GM12878 (cell line): ENCODE measurements at regions not wholly inside any gene's neighbourhood (a gene's known extent, or its start where the extent isn't known, plus 50 kb on each side); places are given as distances from the start of the nearest gene placed in this dataset.

Source experiments
- CHD2 ChIP-seq: IDR thresholded peaks from 2 replicates; pipeline ENCODE4 v1.6.1; 2011; ENCODE audit warnings: low read depth, low read length, improper control_type of control experiment, borderline replicate concordance
- ELK1 ChIP-seq: IDR thresholded peaks from 2 replicates; pipeline ENCODE4 v1.6.1; 2012; ENCODE audit warnings: low read depth, low read length, improper control_type of control experiment
- JUNB ChIP-seq: IDR thresholded peaks from 2 replicates; pipeline ENCODE4 v1.6.1; 2016; ENCODE audit warnings: antibody characterized with exemption, mild to moderate bottlenecking
- JUND ChIP-seq: IDR thresholded peaks from 2 replicates; pipeline ENCODE4 v1.6.1; 2012; ENCODE audit warnings: low read depth, mild to moderate bottlenecking, low read length, improper control_type of control experiment, moderate library complexity
- NBN ChIP-seq: fragments of 450-650 bp; IDR thresholded peaks from 2 replicates; pipeline ENCODE4 v1.6.1; 2016
- NFYA ChIP-seq: IDR thresholded peaks from 2 replicates; pipeline ENCODE4 v1.6.1; 2011; ENCODE audit warnings: low read depth, mild to moderate bottlenecking, low read length, improper control_type of control experiment, borderline replicate concordance
- POLR2AphosphoS5 ChIP-seq: IDR thresholded peaks from 2 replicates; pipeline ENCODE4 v1.6.1; 2011; ENCODE audit warnings: mild to moderate bottlenecking, low read length, inconsistent platforms
- RAD21 ChIP-seq: IDR thresholded peaks from 2 replicates; pipeline ENCODE4 v1.6.1; 2011; ENCODE audit warnings: mild to moderate bottlenecking, low read depth, low read length, moderate library complexity; ENCODE audit not compliant: insufficient read depth
- REST ChIP-seq: IDR thresholded peaks from 2 replicates; pipeline ENCODE4 v1.6.1; 2012; ENCODE audit warnings: mild to moderate bottlenecking, low read depth, low read length
- RFX5 ChIP-seq: IDR thresholded peaks from 2 replicates; pipeline ENCODE4 v1.6.1; 2011; ENCODE audit warnings: low read depth, low read length, improper control_type of control experiment
- SMC3 ChIP-seq: IDR thresholded peaks from 2 replicates; pipeline ENCODE4 v1.6.1; 2011; ENCODE audit warnings: low read length, improper control_type of control experiment, borderline replicate concordance
- TF ChIP-seq, protein P1 (sequence below), 3 experiments: IDR thresholded peaks in 2 of 3; conservative IDR thresholded peaks in 1 of 3; 2 replicates each; pipeline ENCODE4 v1.5.1; 2011; ENCODE audit warnings: low read depth in 3 of 3, low read length in 3 of 3, mild to moderate bottlenecking in 3 of 3, control low read depth in 2 of 3, moderate library complexity in 2 of 3, inconsistent platforms in 1 of 3, mixed read lengths in 1 of 3; ENCODE audit not compliant: control insufficient read depth in 2 of 3, insufficient read depth in 1 of 3; ENCODE audit errors: extremely low read depth in 1 of 3
- TF ChIP-seq, protein P2 (sequence below): IDR thresholded peaks from 2 replicates; pipeline ENCODE4 v1.6.1; 2011; ENCODE audit warnings: low read depth, mild to moderate bottlenecking, low read length, moderate library complexity, borderline replicate concordance; ENCODE audit errors: extremely low read depth
- TF ChIP-seq, protein P3 (sequence below): IDR thresholded peaks from 2 replicates; pipeline ENCODE4 v1.6.1; 2012; ENCODE audit warnings: low read length, inconsistent platforms

DNA sequence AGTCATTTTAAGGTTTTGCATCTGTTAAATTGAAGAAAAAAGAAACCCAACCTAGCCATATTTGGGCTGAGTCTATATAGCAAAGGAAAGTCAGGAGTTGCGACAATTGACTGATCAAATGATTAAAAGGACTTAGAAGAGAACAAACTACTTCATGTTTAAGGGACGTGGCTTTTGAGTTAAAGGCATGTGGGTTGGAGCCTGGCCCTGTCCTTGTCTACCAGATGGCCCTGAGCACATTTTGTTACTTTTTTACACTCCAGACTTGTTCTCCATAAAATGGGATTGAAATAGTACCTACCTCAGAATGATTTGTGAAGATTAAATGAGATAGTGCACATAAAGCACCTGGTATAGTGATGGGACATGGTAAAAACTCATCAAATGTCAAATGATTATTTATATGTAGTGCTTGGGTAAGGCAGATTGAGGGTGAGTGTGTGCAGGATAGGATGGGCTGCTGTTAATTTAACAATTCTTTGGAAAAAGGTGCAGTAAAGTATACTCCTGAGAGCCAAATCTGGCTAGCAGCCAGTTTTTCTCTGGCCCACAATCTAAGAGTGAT is 168.3 kb downstream of the KIF20B start:
- TF ChIP-seq, protein P1, sequence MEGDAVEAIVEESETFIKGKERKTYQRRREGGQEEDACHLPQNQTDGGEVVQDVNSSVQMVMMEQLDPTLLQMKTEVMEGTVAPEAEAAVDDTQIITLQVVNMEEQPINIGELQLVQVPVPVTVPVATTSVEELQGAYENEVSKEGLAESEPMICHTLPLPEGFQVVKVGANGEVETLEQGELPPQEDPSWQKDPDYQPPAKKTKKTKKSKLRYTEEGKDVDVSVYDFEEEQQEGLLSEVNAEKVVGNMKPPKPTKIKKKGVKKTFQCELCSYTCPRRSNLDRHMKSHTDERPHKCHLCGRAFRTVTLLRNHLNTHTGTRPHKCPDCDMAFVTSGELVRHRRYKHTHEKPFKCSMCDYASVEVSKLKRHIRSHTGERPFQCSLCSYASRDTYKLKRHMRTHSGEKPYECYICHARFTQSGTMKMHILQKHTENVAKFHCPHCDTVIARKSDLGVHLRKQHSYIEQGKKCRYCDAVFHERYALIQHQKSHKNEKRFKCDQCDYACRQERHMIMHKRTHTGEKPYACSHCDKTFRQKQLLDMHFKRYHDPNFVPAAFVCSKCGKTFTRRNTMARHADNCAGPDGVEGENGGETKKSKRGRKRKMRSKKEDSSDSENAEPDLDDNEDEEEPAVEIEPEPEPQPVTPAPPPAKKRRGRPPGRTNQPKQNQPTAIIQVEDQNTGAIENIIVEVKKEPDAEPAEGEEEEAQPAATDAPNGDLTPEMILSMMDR (IDR thresholded peaks at IDR 0.05 in 2 of 3, conservative IDR thresholded peaks at IDR 0.05 in 1 of 3; ENCODE audit: control insufficient read depth in 2 of 3, extremely low read depth in 1 of 3, insufficient read depth in 1 of 3, low read depth in 3 of 3, low read length in 3 of 3) = no peak
- no peak for TF ChIP-seq RFX5
- TF ChIP-seq NFYA = no peak
- no peak for TF ChIP-seq POLR2AphosphoS5
- TF ChIP-seq ELK1 = no peak
- TF ChIP-seq CHD2 = no peak
- TF ChIP-seq JUNB = no peak
- TF ChIP-seq NBN = no peak
- TF ChIP-seq, protein P2, sequence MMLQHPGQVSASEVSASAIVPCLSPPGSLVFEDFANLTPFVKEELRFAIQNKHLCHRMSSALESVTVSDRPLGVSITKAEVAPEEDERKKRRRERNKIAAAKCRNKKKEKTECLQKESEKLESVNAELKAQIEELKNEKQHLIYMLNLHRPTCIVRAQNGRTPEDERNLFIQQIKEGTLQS = no peak
- TF ChIP-seq JUND = no peak
- TF ChIP-seq REST = no peak
- no peak for TF ChIP-seq SMC3
- TF ChIP-seq RAD21 = no peak
- TF ChIP-seq, protein P3, sequence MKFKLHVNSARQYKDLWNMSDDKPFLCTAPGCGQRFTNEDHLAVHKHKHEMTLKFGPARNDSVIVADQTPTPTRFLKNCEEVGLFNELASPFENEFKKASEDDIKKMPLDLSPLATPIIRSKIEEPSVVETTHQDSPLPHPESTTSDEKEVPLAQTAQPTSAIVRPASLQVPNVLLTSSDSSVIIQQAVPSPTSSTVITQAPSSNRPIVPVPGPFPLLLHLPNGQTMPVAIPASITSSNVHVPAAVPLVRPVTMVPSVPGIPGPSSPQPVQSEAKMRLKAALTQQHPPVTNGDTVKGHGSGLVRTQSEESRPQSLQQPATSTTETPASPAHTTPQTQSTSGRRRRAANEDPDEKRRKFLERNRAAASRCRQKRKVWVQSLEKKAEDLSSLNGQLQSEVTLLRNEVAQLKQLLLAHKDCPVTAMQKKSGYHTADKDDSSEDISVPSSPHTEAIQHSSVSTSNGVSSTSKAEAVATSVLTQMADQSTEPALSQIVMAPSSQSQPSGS = no peak
